GM23248 (cell line): ENCODE measurements at regions not wholly inside any gene's neighbourhood (a gene's known extent, or its start where the extent isn't known, plus 50 kb on each side); places are given as distances from the start of the nearest gene placed in this dataset.

Source experiments
- EZH2 ChIP-seq: fragments of 200-600 bp; sonication (generic); IDR thresholded peaks from 2 replicates; pipeline ENCODE4 v1.6.1; 2018; ENCODE audit warnings: antibody characterized with exemption, mild to moderate bottlenecking; ENCODE audit not compliant: insufficient read depth, poor library complexity, severe bottlenecking
- EZH2phosphoT487 ChIP-seq: fragments of 200-600 bp; sonication (generic); IDR thresholded peaks from 2 replicates; pipeline ENCODE4 v1.6.1; 2018; ENCODE audit warnings: antibody characterized with exemption, moderate library complexity, mild to moderate bottlenecking, low read depth; ENCODE audit not compliant: insufficient read depth

- no peak for TF ChIP-seq EZH2
- TF ChIP-seq EZH2phosphoT487 = no peak
Measured at GRCh38 chr15:70289191-70289955, 191.7 kb upstream of the TLE3 start.
